Erythroblast (primary cell): ENCODE measurements at regions not wholly inside any gene's neighbourhood (a gene's known extent, or its start where the extent isn't known, plus 50 kb on each side); places are given as distances from the start of the nearest gene placed in this dataset.

ENCODE experiments used
- DNase-seq, 2 experiments: peaks; one replicate each; lab custom pipeline; 2025; lab: John Stamatoyannopoulos, UW
- GATA1 ChIP-seq: IDR thresholded peaks from 2 replicates; pipeline ENCODE4 v1.6.1; 2011; ENCODE audit warnings: low read depth, mild to moderate bottlenecking, control low read depth, low read length, moderate library complexity
- POLR2A ChIP-seq: IDR thresholded peaks from 2 replicates; pipeline ENCODE4 v1.6.1; 2011; ENCODE audit warnings: mild to moderate bottlenecking, low read length

DNA sequence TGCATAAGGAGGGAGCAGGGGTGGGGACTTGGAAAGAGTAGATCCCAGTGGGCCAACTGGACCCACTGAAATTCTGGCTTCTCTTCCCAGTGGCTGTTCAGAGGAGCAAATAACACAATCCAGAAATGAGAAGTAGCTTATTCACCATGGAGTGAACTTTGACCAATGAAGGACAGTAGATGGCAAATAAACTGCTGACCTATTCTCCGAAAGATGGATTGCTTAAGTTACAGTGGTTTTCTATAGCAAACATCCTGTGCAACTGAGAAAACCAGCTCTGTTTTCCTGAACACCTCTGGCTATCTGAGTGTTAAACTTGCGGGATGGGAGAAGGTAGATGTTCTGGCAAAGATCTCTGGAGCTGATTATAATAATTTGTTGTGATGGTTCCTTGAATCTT lies 325.1 kb downstream of the SPATA31D1 start:
- TF ChIP-seq GATA1 = no peak
- no peak for DNase-seq

DNA sequence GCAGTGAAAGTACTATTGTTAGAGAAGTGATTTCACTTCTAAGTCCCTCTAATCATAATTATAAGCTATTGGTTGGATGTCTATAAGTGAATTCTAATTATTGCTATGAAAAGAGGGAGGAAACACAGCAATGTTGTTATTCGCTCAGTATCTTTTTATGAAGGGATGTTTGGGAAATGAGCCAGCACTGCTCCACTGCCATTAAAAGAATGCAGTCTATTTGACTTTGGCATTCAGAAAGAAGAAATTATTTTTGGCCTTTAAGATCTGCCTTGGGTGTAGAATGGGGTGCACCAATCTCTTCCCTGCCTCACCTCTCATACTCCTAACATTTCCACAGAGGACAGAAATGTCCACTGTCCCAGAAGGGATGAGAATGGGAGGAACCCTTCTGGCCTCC lies 332.0 kb downstream of the SPATA31D1 start:
- TF ChIP-seq POLR2A (no peak), GATA1 (no peak)
- no peak for DNase-seq

DNA sequence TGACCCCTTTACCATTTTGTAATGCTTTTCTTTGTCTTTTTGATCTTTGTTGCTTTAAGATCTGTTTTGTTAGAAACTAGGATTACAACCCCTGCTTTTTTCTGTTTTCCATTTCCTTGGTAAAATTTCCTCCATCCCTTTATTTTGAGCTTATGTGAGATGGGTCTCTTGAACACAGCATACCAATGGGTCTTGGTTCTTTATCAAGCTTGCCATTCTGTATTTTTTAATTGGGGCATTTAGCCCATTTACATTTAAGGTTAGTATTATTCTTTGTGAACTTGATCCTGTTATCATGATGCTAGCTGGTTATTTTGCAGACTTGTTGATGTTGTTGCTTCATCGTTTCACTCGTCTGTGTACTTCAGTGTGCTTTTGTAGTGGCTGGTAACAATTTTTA lies 337.3 kb downstream of the SPATA31D1 start:
- DNase-seq = no peak
- no peak for TF ChIP-seq POLR2A

DNA sequence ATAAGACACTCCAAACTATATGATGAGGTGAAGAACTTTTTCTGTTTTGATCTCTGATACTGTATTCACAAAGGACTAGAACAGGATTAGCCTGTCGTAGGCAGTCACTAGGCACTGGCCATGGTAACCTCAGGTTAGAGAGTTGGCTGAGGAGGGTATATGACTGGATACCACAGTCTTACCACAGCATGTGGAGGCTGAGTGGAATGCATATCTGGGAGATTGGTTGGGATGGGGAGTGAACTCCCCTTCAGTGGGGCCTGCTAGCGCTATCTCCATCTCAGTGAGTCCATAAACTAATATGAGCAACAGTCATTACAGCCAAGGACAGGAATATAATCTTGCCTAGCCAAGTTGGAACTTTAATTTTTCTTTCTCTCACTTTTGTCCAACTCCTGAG lies 339.1 kb downstream of the SPATA31D1 start:
- DNase-seq = no peak
- TF ChIP-seq POLR2A = no peak
- TF ChIP-seq GATA1 = no peak

DNA sequence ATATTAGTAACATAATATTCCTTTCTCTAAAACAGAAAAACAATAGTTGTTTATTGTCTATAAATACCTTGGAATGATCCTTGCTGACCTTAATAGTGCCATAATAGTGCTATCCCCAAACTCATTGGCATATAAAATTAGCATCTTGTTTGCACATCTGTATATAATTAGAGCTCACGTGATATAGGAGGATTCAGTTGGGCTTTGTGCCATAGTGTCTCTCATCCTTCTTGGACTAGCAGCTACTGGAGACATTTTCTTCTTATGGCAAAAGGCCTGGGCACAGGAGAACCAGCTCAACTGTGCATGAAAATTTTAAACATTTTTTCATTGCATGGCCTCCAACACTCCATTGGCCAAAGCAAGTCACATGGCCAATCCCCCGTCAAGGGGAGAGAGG lies 342.5 kb downstream of the SPATA31D1 start:
- TF ChIP-seq GATA1 = no peak
- no peak for TF ChIP-seq POLR2A
- no peak for DNase-seq

DNA sequence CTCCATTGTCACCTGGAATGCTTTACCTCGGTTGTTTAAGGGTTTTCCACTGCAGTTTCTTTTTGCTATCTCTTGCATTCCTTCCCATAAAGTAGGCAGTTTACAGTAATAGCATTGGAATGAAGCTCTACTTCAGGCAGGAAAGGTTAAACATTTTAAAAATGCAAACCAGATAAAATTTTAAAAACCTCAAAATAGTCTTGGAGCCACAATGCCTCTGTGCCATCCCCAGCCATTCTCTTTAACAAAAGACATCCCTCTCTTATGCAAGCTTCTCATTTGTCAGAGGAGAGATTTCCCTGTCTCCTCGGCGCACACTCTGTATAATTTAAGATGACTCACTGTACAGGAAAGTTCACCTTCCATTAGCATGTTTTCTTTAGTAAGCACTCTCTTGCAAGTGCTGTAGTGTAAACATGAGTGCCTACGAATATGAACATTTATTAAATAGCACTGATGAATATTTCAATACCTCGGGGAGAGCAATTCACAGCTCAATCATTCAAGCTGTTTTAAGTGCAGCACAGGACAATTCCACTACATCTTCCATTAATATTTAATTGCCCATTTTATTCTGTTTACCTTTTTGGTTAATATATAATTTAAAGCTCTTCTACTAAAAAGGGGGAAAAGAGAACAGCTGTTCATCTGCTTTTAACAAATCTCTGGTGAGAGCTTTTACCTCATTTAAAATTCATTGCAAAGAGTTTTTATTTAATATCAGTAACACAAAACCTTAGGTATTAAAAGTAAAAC lies 343.6 kb downstream of the SPATA31D1 start:
- no peak for DNase-seq
- TF ChIP-seq POLR2A = no peak
- TF ChIP-seq GATA1 = no peak

DNA sequence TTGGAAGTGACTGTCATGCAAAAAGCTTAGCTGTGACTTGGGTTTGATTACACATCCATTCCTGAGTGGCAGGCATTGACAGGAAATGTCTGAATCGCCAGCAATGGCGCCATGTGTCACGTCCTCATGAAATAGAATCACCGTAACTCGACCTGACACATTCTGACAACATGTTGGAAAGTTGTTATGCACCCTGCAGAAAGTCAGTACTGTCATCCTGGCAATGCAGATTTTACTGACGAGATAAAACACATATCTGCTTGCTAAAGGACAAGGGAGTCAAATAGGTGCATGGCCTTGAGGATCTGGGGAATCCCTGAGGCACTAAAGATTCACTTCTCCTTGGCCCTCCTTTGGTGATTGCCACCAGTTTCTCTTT lies 344.2 kb downstream of the SPATA31D1 start:
- no peak for DNase-seq
- TF ChIP-seq GATA1 (no peak), POLR2A (no peak)

DNA sequence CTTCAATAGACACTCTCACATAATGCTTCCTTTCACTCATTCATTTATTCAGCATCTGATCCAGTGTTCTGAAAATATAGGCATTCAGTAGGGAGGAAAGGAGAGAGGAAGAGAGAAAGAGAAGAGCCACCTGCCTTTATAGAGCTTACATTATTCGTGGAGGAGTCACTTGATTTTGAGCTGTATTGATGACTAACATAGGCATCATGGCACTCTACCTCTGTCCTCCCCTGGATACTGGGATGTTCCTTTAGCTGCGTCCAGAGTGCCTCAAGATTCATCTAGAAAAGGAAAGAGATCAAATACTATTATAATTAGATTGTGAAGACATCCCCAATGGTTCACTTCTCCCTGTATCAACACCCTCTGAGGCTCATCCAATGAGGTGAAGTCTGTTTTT lies 345.1 kb downstream of the SPATA31D1 start:
- no peak for DNase-seq
- TF ChIP-seq GATA1 = no peak
- no peak for TF ChIP-seq POLR2A

DNA sequence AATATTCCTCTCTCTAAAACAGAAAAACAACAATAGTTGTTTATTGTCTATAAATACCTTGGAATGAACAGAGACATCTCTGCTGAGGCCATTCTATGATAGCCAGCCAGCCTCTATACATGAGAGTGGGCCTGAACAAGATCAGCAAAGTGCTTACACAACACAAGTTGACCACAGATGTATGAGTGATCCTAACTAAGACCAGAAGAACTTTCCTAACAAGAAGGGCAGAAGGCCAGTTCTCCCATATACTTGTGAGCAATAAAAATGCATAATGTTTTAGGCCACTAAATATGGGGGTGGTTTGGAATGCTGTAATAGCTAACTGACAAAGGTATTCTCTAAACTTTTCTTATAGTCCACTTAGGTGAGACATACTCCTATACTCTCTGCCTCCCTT lies 345.7 kb downstream of the SPATA31D1 start:
- TF ChIP-seq POLR2A (no peak), GATA1 (no peak)
- DNase-seq = no peak

DNA sequence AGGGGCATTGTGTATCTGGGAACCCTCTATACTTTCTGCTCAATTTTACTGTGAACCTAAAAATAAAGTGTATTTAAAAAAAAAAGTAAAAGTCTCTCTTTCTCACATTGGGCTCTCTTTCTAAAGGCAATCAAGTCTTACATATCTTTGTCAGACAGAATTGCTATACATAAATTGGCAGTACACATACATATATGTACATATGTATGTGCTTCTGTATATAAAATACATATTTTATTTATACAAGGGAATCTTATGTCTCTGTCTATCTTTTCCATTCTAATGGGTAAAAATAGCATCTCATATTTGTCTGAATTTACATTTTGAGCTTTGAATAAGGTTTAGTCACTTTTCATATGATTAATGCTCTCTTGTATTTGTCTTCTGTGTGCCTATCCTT lies 348.8 kb downstream of the SPATA31D1 start:
- no peak for DNase-seq

DNA sequence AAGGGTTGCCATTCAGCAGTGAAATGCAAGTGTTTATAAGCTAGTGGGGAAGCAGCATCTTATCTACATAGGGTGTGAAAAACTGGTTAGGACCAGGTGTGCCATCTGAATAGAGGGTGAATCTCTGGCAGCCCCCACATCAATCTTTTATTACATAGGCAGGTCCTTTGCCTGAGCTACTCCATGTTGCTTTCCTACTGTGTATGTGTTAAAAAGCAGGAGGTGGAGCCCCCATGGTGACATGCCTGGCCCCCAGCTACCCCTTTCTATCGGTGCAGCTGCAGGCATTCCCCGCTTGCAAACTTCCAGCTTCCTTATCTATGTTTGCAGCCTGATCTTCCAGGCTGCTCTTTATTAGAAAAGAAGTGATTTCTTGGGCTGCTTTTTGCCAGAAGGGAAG lies 353.5 kb downstream of the SPATA31D1 start:
- TF ChIP-seq POLR2A (no peak), GATA1 (no peak)
- no peak for DNase-seq

More for the DNA sequence above, 348.8 kb downstream of the SPATA31D1 start:
- TF ChIP-seq GATA1 = no peak
- TF ChIP-seq POLR2A = no peak

DNA sequence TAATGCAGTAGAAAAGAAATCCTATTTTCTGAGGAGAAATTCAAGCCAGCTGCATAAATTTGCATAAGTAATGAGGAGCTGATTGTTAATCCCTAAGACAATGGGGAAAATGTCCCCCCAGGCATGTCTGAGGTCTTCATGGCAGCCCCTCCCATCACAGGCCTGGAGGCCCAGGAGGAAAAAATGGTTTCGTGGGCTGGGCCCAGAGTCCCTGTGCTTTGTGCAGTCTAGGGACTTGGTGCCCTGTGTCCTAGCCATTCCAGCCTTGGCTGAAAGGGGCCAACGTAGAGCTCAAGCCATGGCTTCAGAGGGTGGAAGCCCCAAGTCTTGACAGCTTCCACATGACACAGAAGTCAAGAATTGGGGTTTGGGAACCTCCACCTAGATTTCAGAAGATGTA lies 357.5 kb downstream of the SPATA31D1 start:
- no peak for TF ChIP-seq GATA1
- no peak for TF ChIP-seq POLR2A

DNA sequence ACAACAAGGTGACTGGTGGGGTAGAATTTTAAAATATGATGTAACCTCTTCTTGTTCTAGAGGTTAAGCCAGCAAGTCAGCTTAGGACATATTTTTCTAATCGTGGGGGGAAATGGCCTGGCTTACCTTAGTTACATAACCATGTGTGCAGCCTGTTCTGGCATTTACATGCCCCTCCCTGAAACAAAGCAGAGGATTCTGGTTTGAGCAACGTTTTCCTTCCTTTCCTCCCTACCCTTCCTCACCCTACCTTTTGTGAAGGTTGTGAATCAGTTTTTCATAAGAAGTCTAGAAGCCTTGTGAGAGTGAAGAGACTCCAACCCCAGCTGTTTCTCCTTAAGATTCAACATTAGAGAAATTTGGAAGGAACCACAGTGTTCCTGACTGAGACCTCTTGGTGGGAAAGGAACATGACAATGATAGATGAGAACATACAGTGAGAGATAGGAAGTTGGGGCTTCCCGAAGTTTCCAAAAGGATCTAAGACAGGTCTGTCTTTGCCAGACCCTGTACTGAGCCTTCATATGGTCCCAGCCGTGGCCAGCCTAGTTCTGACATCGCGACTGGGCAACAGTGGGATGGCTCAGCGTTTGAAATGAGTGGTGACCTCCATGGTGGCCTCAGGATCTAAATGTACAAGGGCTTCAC lies 365.2 kb downstream of the SPATA31D1 start:
- TF ChIP-seq GATA1 (no peak), POLR2A (no peak)
- no peak for DNase-seq

More for the DNA sequence above, 357.5 kb downstream of the SPATA31D1 start:
- DNase-seq = no peak

DNA sequence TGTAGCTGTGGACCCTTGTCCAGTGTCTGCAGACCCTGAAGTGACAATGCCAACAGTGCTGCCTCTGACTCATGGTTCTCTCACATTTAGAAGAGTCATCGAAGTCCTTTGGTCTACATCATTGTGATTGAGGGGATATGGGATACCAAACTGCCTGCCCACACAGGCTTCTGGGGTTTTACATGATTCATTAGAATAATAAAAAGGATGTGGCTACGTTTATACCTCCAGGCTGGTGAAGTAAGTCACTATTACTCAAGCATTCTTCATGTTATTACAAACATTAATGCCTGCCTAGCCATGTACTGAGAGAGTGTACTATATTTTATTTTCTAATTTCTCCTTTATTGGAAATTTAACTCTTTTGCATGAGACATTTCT lies 365.7 kb downstream of the SPATA31D1 start:
- DNase-seq = no peak
- TF ChIP-seq POLR2A = no peak

DNA sequence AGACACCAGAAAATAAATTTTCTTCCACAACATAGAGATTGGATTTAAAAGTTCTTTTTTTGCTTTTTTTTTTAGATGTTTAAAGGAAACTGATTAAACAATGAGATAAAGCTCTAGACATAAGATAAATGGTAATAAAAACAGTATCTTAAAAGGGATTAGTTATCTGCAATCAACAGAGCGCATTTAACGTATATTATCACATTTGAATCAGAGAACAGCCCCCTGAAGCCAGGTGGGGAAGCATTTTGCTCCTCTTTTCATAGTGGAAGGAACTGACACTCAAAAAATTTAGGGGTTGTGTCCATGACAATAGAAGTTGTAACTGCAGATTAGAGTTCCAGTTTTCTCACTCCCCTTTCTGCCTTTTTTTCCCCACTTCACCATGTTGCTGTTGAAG lies 367.6 kb downstream of the SPATA31D1 start:
- TF ChIP-seq GATA1 (no peak), POLR2A (no peak)
- DNase-seq = no peak

DNA sequence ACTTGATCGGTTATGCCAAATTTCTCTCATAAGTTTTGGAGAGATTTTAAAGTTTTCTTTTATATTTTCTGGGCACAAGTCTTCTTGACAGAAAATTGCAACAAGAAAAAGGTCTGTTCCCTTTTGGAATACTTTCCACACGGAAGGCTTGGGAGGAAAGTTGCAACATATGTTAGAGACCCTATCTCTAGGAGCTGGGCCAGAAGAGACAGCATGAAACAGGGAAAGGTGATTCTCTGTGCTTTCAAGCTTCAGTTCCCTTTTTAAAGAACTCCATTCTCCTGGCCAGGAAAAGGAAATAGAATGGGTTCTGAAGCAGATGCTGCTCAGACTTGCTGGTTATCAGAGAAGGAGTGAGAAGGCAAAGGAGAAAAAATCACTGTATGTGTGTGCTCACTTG lies 368.3 kb downstream of the SPATA31D1 start:
- no peak for DNase-seq
- TF ChIP-seq GATA1 = no peak
- no peak for TF ChIP-seq POLR2A
